IMR-90 (cell line): ENCODE measurements at regions not wholly inside any gene's neighbourhood (a gene's known extent, or its start where the extent isn't known, plus 50 kb on each side); places are given as distances from the start of the nearest gene placed in this dataset.

Experiments used
- ATAC-seq: fragments of 200-7000 bp; cut with Tn5 transposase; 2 replicates; pipeline ENCODE4 v1.9.1; 2020; ENCODE audit warnings: low read depth, mild to moderate bottlenecking, moderate library complexity
- BruUV-seq: library from RNA; stranded (reverse); fragments of 400-500 nt; replicated peaks from 2 replicates; lab custom pipeline; 2021; lab: Mats Ljungman, UMichigan
- CTCF ChIA-PET: fragments of 300-600 bp; formaldehyde crosslinking; extraction: SDS; loops from one replicate; lab custom pipeline; 2021; ENCODE audit warnings: antibody characterized with exemption; lab: Yijun Ruan, JAX
- POLR2A ChIA-PET: fragments of 300-600 bp; sonication (Branson Sonifier 250); formaldehyde crosslinking; loops from one replicate; lab custom pipeline; 2022; ENCODE audit warnings: antibody characterized with exemption; ENCODE audit not compliant: unreplicated experiment; lab: Charles Lee
- DNase-seq: peaks from one replicate; pipeline ENCODE4 v3.0.0; 2013
- H2AFZ ChIP-seq: replicated peaks from 2 replicates; pipeline ENCODE3; 2013; ENCODE audit warnings: low read length, mild to moderate bottlenecking; ENCODE audit not compliant: poor library complexity
- H2AK5ac ChIP-seq: 2 replicates; pipeline ENCODE4 v1.6.1; 2013; ENCODE audit warnings: low read depth, low read length, inconsistent platforms
- H2AK9ac ChIP-seq: replicated peaks from 2 replicates; pipeline ENCODE3; 2013; ENCODE audit warnings: mild to moderate bottlenecking, low read depth, low read length, moderate library complexity; ENCODE audit not compliant: poor library complexity
- H2BK120ac ChIP-seq: 2 replicates; pipeline ENCODE4 v1.6.1; 2013; ENCODE audit warnings: low read depth, low read length, inconsistent platforms
- H2BK15ac ChIP-seq: 3 replicates; pipeline ENCODE4 v1.6.1; 2013; ENCODE audit warnings: low read depth, low read length, inconsistent platforms
- H2BK20ac ChIP-seq: 2 replicates; pipeline ENCODE4 v1.6.1; 2013; ENCODE audit warnings: low read depth, mild to moderate bottlenecking, inconsistent platforms, low read length, moderate library complexity
- H2BK5ac ChIP-seq: 2 replicates; pipeline ENCODE4 v1.6.1; 2013; ENCODE audit warnings: mild to moderate bottlenecking, low read depth, low read length, inconsistent platforms; ENCODE audit not compliant: poor library complexity, severe bottlenecking
- H3K14ac ChIP-seq: replicated peaks from 2 replicates; pipeline ENCODE4 v1.6.1; 2013; ENCODE audit warnings: low read depth, low read length, inconsistent platforms
- H3K18ac ChIP-seq: 2 replicates; pipeline ENCODE4 v1.6.1; 2013; ENCODE audit warnings: low read depth, low read length, control low read depth
- H3K23ac ChIP-seq: 2 replicates; pipeline ENCODE4 v1.6.1; 2013; ENCODE audit warnings: low read depth, low read length, inconsistent platforms
- H3K27ac ChIP-seq: 2 replicates; pipeline ENCODE4 v1.5.1; 2013; ENCODE audit warnings: mild to moderate bottlenecking, control low read depth, low read length; ENCODE audit not compliant: insufficient read depth
- H3K27me3 ChIP-seq: 2 replicates; pipeline ENCODE4 v1.6.1; 2013; ENCODE audit warnings: low read length; ENCODE audit not compliant: control insufficient read depth, insufficient read depth
- H3K36me3 ChIP-seq: 2 replicates; pipeline ENCODE4 v1.6.1; 2013; ENCODE audit warnings: low read length, mixed read lengths; ENCODE audit not compliant: control insufficient read depth, insufficient read depth
- H3K4ac ChIP-seq: 2 replicates; pipeline ENCODE4 v1.6.1; 2013; ENCODE audit warnings: low read depth, low read length, inconsistent platforms
- H3K4me1 ChIP-seq: 2 replicates; pipeline ENCODE4 v1.6.1; 2013; ENCODE audit warnings: low read length, mixed read lengths; ENCODE audit not compliant: control insufficient read depth, insufficient read depth
- H3K4me2 ChIP-seq: 2 replicates; pipeline ENCODE4 v1.6.1; 2013; ENCODE audit warnings: low read depth, mild to moderate bottlenecking, control low read depth, low read length, moderate library complexity
- H3K4me3 ChIP-seq: 2 replicates; pipeline ENCODE4 v1.5.1; 2013; ENCODE audit warnings: low read depth, mild to moderate bottlenecking, control low read depth, low read length, moderate library complexity; ENCODE audit not compliant: insufficient read depth
- H3K56ac ChIP-seq: 2 replicates; pipeline ENCODE4 v1.6.1; 2013; ENCODE audit warnings: low read length, inconsistent platforms; ENCODE audit not compliant: insufficient read depth; ENCODE audit errors: extremely low read depth
- H3K79me1 ChIP-seq, 2 experiments: 2 replicates each; pipeline ENCODE4 v1.6.1; 2013; ENCODE audit warnings: low read length in 2 of 2, inconsistent platforms in 1 of 2, low read depth in 1 of 2
- H3K9ac ChIP-seq: 2 replicates; pipeline ENCODE4 v1.6.1; 2013; ENCODE audit warnings: low read depth, low read length, control low read depth
- H3K9me1 ChIP-seq: 2 replicates; pipeline ENCODE4 v1.6.1; 2013; ENCODE audit warnings: low read length, inconsistent platforms; ENCODE audit not compliant: insufficient read depth
- H3K9me3 ChIP-seq: 2 replicates; pipeline ENCODE4 v1.6.1; 2013; ENCODE audit warnings: low read length; ENCODE audit not compliant: control insufficient read depth, insufficient read depth
- H4K20me1 ChIP-seq: 2 replicates; pipeline ENCODE4 v1.6.1; 2013; ENCODE audit warnings: low read length, inconsistent platforms; ENCODE audit not compliant: insufficient read depth
- H4K5ac ChIP-seq: 2 replicates; pipeline ENCODE4 v1.6.1; 2013; ENCODE audit warnings: mild to moderate bottlenecking, low read depth, low read length, control low read depth
- H4K8ac ChIP-seq, 2 experiments: 2 replicates each; pipeline ENCODE4 v1.6.1; 2013; ENCODE audit warnings: low read depth in 2 of 2, low read length in 2 of 2, control low read depth in 1 of 2, inconsistent platforms in 1 of 2
- H4K91ac ChIP-seq: 2 replicates; pipeline ENCODE4 v1.6.1; 2013; ENCODE audit warnings: low read depth, low read length, inconsistent platforms; ENCODE audit not compliant: insufficient read depth
- BHLHE40 ChIP-seq: fragments of 150-350 bp; IDR thresholded peaks from 2 replicates; pipeline ENCODE4 v1.6.1; 2016; ENCODE audit warnings: mild to moderate bottlenecking, low read depth, low read length
- CEBPB ChIP-seq: IDR thresholded peaks from 2 replicates; pipeline ENCODE4 v1.6.1; 2012; ENCODE audit warnings: low read depth, low read length, improper control_type of control experiment
- CHD1 ChIP-seq: IDR thresholded peaks from 2 replicates; pipeline ENCODE4 v1.6.1; 2012; ENCODE audit warnings: low read depth, low read length, improper control_type of control experiment
- FOS ChIP-seq: fragments of 150-350 bp; IDR thresholded peaks from 2 replicates; pipeline ENCODE4 v1.6.1; 2016; ENCODE audit warnings: low read depth, low read length
- MAFK ChIP-seq: IDR thresholded peaks from 2 replicates; pipeline ENCODE4 v1.6.1; 2012; ENCODE audit warnings: low read depth, low read length, improper control_type of control experiment
- MAZ ChIP-seq: IDR thresholded peaks from 2 replicates; pipeline ENCODE4 v1.6.1; 2012; ENCODE audit warnings: low read depth, mild to moderate bottlenecking, low read length, improper control_type of control experiment, moderate library complexity, borderline replicate concordance
- MXI1 ChIP-seq: IDR thresholded peaks from 2 replicates; pipeline ENCODE4 v1.6.1; 2012; ENCODE audit warnings: low read depth, mild to moderate bottlenecking, low read length, moderate library complexity, borderline replicate concordance
- NFE2L2 ChIP-seq: fragments of 150-350 bp; IDR thresholded peaks from 2 replicates; pipeline ENCODE4 v1.6.1; 2016; ENCODE audit warnings: low read depth, mild to moderate bottlenecking, low read length
- POLR2A ChIP-seq: IDR thresholded peaks from 2 replicates; pipeline ENCODE4 v1.6.1; 2012; ENCODE audit warnings: mild to moderate bottlenecking, low read depth, low read length
- RAD21 ChIP-seq: IDR thresholded peaks from 2 replicates; pipeline ENCODE4 v1.6.1; 2012; ENCODE audit warnings: low read length, improper control_type of control experiment
- RCOR1 ChIP-seq: IDR thresholded peaks from 2 replicates; pipeline ENCODE4 v1.6.1; 2012; ENCODE audit warnings: mild to moderate bottlenecking, low read length, improper control_type of control experiment; ENCODE audit not compliant: insufficient replicate concordance
- RFX5 ChIP-seq: IDR thresholded peaks from 2 replicates; pipeline ENCODE4 v1.8.0; 2012; ENCODE audit warnings: low read depth, mild to moderate bottlenecking, low read length, moderate library complexity
- SMC3 ChIP-seq: fragments of 150-350 bp; IDR thresholded peaks from 2 replicates; pipeline ENCODE4 v1.6.1; 2016; ENCODE audit warnings: low read depth, mild to moderate bottlenecking, antibody characterized with exemption, low read length, moderate library complexity
- WGBS, 2 experiments: methylation state at CpG; one replicate each; pipeline versions ENCODE4 v1.1.5 to v1.1.7; 2013; ENCODE audit warnings: missing lambda C conversion rate in 2 of 2; ENCODE audit not compliant: insufficient read length in 1 of 2; ENCODE audit errors: extremely low coverage in 2 of 2; 5-methylcytosine and 5-hydroxymethylcytosine counted together
- dilution Hi-C: fragments of 300-500 bp; cut with HindIII; formaldehyde crosslinking; loops from one replicate; pipeline ENCODE4 v1.14.3; 2018; ENCODE audit warnings: low sequenced_read_pairs; ENCODE audit not compliant: unreplicated experiment
- in situ Hi-C: fragments of 300-500 bp; cut with MboI; formaldehyde crosslinking; loops from 3 replicates; pipeline ENCODE4 v1.14.3; 2019; ENCODE audit warnings: low sequenced_read_pairs, inconsistent platforms, mixed read lengths
- intact Hi-C: fragments of 100-400 bp; cut with micrococcal nuclease; formaldehyde crosslinking; loops from 2 replicates; pipeline ENCODE4 v1.10.0; 2022
- TF ChIP-seq, protein P1 (sequence below): fragments of 150-350 bp; IDR thresholded peaks from 2 replicates; pipeline ENCODE4 v1.6.1; 2016; ENCODE audit warnings: low read depth, mild to moderate bottlenecking, low read length, moderate library complexity, borderline replicate concordance
- TF ChIP-seq, protein P2 (sequence below): fragments of 150-350 bp; IDR thresholded peaks from 2 replicates; pipeline ENCODE4 v1.6.1; 2017; ENCODE audit warnings: mild to moderate bottlenecking, antibody characterized with exemption, low read length, low read depth
- TF ChIP-seq, protein P3 (sequence below): conservative IDR thresholded peaks from 2 replicates; pipeline ENCODE4 v1.5.1; 2012; ENCODE audit warnings: mild to moderate bottlenecking, low read depth, low read length, improper control_type of control experiment

DNA sequence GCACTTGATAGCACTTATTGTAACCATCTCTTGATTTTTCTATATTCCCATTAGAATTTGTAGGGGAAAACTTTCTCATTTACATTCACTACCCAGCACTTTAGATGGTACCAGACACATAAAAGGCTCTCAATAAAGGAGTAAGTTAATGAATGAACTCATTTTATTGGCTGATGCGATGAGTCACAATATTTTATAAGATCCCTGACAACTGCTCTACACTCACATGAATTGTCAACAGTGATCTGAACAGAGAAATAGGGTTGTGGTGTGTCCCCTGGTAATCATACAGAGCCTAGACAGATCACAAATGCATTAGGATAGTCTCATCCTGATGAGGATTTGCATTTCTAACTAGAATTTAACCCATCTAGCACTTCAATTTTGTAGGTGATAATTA is 567.6 kb upstream of the ARPP21 start:
- no peak for ATAC-seq
- Histone ChIP-seq H3K18ac (no peak overlapping the region), H2BK5ac (no peak overlapping the region), H2AK9ac (no peak overlapping the region), H2AK5ac (no peak overlapping the region), H2BK120ac (no peak overlapping the region), H3K23ac (no peak overlapping the region), H3K14ac (no peak overlapping the region), H4K5ac (no peak overlapping the region), H3K9ac (no peak overlapping the region), H3K36me3 (no peaks in the 10 kb centered on the region), H2BK15ac (no peak overlapping the region), H3K4ac (no peak overlapping the region), H4K20me1 (no peaks in the 10 kb centered on the region), H3K4me1 (no peaks in the 10 kb centered on the region), H3K4me2 (no peak overlapping the region), H3K9me3 (peaks cover 5% of the 10 kb centered on the region; the same call in 1 of the 2 replicates), H3K79me1 (no peaks in the 10 kb centered on the region), H3K27ac (no peak overlapping the region), H3K4me3 (no peak overlapping the region), H2AFZ (no peak overlapping the region), H3K9me1 (no peaks in the 10 kb centered on the region), H4K91ac (no peak overlapping the region), H3K56ac (no peak overlapping the region), H3K27me3 (no peaks in the 10 kb centered on the region), H4K8ac (no peak overlapping the region), H2BK20ac (no peak overlapping the region)
- intact Hi-C loops (no loop called here), dilution Hi-C loops (no loop called here), in situ Hi-C loops (no loop called here)
- WGBS, 2 experiments = no CpG with 5 or more reads among the region's 1 CpG
- no TSS peak for BruUV-seq
- ChIA-PET POLR2A (no interaction called here), CTCF (no interaction called here)
- no peak for DNase-seq
- no peak for TF ChIP-seq MAZ
- no peak for TF ChIP-seq RAD21
- TF ChIP-seq, protein P1, sequence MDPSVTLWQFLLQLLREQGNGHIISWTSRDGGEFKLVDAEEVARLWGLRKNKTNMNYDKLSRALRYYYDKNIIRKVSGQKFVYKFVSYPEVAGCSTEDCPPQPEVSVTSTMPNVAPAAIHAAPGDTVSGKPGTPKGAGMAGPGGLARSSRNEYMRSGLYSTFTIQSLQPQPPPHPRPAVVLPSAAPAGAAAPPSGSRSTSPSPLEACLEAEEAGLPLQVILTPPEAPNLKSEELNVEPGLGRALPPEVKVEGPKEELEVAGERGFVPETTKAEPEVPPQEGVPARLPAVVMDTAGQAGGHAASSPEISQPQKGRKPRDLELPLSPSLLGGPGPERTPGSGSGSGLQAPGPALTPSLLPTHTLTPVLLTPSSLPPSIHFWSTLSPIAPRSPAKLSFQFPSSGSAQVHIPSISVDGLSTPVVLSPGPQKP = no peak
- TF ChIP-seq, protein P2, sequence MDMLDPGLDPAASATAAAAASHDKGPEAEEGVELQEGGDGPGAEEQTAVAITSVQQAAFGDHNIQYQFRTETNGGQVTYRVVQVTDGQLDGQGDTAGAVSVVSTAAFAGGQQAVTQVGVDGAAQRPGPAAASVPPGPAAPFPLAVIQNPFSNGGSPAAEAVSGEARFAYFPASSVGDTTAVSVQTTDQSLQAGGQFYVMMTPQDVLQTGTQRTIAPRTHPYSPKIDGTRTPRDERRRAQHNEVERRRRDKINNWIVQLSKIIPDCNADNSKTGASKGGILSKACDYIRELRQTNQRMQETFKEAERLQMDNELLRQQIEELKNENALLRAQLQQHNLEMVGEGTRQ = no peak
- TF ChIP-seq SMC3 = no peak
- no peak for TF ChIP-seq MAFK
- TF ChIP-seq RFX5 = no peak
- TF ChIP-seq FOS = no peak
- TF ChIP-seq RCOR1 = no peak
- TF ChIP-seq MXI1 = no peak
- no peak for TF ChIP-seq POLR2A
- TF ChIP-seq, protein P3, sequence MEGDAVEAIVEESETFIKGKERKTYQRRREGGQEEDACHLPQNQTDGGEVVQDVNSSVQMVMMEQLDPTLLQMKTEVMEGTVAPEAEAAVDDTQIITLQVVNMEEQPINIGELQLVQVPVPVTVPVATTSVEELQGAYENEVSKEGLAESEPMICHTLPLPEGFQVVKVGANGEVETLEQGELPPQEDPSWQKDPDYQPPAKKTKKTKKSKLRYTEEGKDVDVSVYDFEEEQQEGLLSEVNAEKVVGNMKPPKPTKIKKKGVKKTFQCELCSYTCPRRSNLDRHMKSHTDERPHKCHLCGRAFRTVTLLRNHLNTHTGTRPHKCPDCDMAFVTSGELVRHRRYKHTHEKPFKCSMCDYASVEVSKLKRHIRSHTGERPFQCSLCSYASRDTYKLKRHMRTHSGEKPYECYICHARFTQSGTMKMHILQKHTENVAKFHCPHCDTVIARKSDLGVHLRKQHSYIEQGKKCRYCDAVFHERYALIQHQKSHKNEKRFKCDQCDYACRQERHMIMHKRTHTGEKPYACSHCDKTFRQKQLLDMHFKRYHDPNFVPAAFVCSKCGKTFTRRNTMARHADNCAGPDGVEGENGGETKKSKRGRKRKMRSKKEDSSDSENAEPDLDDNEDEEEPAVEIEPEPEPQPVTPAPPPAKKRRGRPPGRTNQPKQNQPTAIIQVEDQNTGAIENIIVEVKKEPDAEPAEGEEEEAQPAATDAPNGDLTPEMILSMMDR = no peak
- TF ChIP-seq CEBPB = no peak
- TF ChIP-seq CHD1 = no peak
- TF ChIP-seq NFE2L2 = no peak
- TF ChIP-seq BHLHE40 = no peak
